ENCODE measurements at regions not wholly inside any gene's neighbourhood (a gene's known extent, or its start where the extent isn't known, plus 50 kb on each side); places are given as distances from the start of the nearest gene placed in this dataset.

DNA sequence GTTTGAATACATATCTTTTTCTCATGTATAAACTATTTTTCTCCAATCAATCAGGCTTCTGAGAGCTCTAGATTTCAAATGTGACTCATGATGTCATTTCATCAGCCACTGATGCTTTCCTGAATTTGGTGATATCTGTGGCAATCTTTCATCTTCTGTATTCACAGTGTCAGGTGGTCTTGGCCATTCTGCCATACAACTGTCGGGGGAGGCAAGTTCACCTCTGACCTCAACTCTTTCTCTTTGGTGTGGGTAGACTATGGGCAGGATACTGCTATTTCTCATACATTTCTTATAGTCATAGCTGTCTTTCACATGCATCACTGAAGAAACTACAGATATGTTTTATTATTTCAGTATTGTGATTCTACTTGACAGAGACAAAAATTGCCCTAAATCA lies 414.1 kb upstream of the MEF2C start:
- TF ChIP-seq, protein P1, sequence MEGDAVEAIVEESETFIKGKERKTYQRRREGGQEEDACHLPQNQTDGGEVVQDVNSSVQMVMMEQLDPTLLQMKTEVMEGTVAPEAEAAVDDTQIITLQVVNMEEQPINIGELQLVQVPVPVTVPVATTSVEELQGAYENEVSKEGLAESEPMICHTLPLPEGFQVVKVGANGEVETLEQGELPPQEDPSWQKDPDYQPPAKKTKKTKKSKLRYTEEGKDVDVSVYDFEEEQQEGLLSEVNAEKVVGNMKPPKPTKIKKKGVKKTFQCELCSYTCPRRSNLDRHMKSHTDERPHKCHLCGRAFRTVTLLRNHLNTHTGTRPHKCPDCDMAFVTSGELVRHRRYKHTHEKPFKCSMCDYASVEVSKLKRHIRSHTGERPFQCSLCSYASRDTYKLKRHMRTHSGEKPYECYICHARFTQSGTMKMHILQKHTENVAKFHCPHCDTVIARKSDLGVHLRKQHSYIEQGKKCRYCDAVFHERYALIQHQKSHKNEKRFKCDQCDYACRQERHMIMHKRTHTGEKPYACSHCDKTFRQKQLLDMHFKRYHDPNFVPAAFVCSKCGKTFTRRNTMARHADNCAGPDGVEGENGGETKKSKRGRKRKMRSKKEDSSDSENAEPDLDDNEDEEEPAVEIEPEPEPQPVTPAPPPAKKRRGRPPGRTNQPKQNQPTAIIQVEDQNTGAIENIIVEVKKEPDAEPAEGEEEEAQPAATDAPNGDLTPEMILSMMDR (IDR thresholded peaks at IDR 0.05) = no peak
- no peak for TF ChIP-seq POLR2AphosphoS5 (IDR thresholded peaks at IDR 0.05; ENCODE audit: low read depth, low read length)
- TF ChIP-seq, protein P2, sequence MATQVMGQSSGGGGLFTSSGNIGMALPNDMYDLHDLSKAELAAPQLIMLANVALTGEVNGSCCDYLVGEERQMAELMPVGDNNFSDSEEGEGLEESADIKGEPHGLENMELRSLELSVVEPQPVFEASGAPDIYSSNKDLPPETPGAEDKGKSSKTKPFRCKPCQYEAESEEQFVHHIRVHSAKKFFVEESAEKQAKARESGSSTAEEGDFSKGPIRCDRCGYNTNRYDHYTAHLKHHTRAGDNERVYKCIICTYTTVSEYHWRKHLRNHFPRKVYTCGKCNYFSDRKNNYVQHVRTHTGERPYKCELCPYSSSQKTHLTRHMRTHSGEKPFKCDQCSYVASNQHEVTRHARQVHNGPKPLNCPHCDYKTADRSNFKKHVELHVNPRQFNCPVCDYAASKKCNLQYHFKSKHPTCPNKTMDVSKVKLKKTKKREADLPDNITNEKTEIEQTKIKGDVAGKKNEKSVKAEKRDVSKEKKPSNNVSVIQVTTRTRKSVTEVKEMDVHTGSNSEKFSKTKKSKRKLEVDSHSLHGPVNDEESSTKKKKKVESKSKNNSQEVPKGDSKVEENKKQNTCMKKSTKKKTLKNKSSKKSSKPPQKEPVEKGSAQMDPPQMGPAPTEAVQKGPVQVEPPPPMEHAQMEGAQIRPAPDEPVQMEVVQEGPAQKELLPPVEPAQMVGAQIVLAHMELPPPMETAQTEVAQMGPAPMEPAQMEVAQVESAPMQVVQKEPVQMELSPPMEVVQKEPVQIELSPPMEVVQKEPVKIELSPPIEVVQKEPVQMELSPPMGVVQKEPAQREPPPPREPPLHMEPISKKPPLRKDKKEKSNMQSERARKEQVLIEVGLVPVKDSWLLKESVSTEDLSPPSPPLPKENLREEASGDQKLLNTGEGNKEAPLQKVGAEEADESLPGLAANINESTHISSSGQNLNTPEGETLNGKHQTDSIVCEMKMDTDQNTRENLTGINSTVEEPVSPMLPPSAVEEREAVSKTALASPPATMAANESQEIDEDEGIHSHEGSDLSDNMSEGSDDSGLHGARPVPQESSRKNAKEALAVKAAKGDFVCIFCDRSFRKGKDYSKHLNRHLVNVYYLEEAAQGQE (IDR thresholded peaks at IDR 0.05; ENCODE audit: insufficient read depth in 1 of 2, low read depth in 2 of 2, low read length in 1 of 2) = no peak
